Liver (tissue), 7 donors: ENCODE measurements at regions not wholly inside any gene's neighbourhood (a gene's known extent, or its start where the extent isn't known, plus 50 kb on each side); places are given as distances from the start of the nearest gene placed in this dataset.

Experiments used
- DNase-seq: peaks from one replicate; pipeline ENCODE4 v3.0.0-alpha.2; 2017; ENCODE audit warnings: low spot score
- H3K27ac ChIP-seq, 2 donors: one replicate each; pipeline ENCODE4 v1.7.0; 2013; ENCODE audit warnings: inconsistent platforms in 2 of 2, low read length in 2 of 2, control low read depth in 1 of 2, low read depth in 1 of 2, mild to moderate bottlenecking in 1 of 2
- H3K27me3 ChIP-seq, 4 donors: one replicate each; pipeline versions ENCODE4 v1.6.1 to v1.7.0; 2013; ENCODE audit warnings: low read length in 3 of 4, inconsistent platforms in 1 of 4, mild to moderate bottlenecking in 1 of 4, moderate library complexity in 1 of 4; ENCODE audit not compliant: control insufficient read depth in 4 of 4, insufficient read depth in 4 of 4
- H3K36me3 ChIP-seq, 4 donors: one replicate each; pipeline versions ENCODE4 v1.6.1 to v1.7.0; 2013; ENCODE audit warnings: low read length in 3 of 4, mild to moderate bottlenecking in 3 of 4, low read depth in 1 of 4, moderate library complexity in 1 of 4; ENCODE audit not compliant: control insufficient read depth in 4 of 4, insufficient read depth in 3 of 4
- H3K4me1 ChIP-seq, 4 donors: one replicate each; pipeline versions ENCODE4 v1.6.1 to v1.7.0; 2013; ENCODE audit warnings: low read length in 3 of 4, mild to moderate bottlenecking in 3 of 4, moderate library complexity in 1 of 4; ENCODE audit not compliant: control insufficient read depth in 4 of 4, insufficient read depth in 4 of 4
- H3K4me3 ChIP-seq, 3 donors: one replicate each; pipeline versions ENCODE4 v1.6.1 to v1.7.0; 2013; ENCODE audit warnings: low read length in 3 of 3, control low read depth in 1 of 3, low read depth in 1 of 3, mild to moderate bottlenecking in 1 of 3
- H3K9ac ChIP-seq, 2 donors: one replicate each; pipeline ENCODE4 v1.7.0; 2013; ENCODE audit warnings: low read length in 2 of 2, mild to moderate bottlenecking in 2 of 2, moderate library complexity in 2 of 2, control low read depth in 1 of 2, low read depth in 1 of 2
- H3K9me3 ChIP-seq, 4 donors: one replicate each; pipeline versions ENCODE4 v1.6.1 to v1.7.0; 2013; ENCODE audit warnings: low read length in 3 of 4; ENCODE audit not compliant: control insufficient read depth in 4 of 4
- ATF3 ChIP-seq: IDR thresholded peaks from 2 replicates; pipeline ENCODE4 v1.6.1; 2016; ENCODE audit warnings: antibody characterized with exemption
- EGR1 ChIP-seq, 2 donors: IDR thresholded peaks; 2 replicates each; pipeline ENCODE4 v1.6.1; 2016 to 2018; ENCODE audit warnings: antibody characterized with exemption in 2 of 2, low read depth in 2 of 2
- FOXA1 ChIP-seq: IDR thresholded peaks from 2 replicates; pipeline ENCODE4 v1.6.1; 2016; ENCODE audit warnings: antibody characterized with exemption
- FOXA2 ChIP-seq: IDR thresholded peaks from 2 replicates; pipeline ENCODE4 v1.6.1; 2016; ENCODE audit warnings: antibody characterized with exemption
- GABPA ChIP-seq, 2 donors: IDR thresholded peaks in 1 of 2; conservative IDR thresholded peaks in 1 of 2; 2 replicates each; pipeline ENCODE4 v1.6.1; 2016; ENCODE audit warnings: antibody characterized with exemption in 2 of 2, mild to moderate bottlenecking in 1 of 2, moderate library complexity in 1 of 2
- HNF4A ChIP-seq, 2 donors: conservative IDR thresholded peaks; 2 replicates each; pipeline ENCODE4 v1.6.1; 2016; ENCODE audit warnings: antibody characterized with exemption in 2 of 2, mild to moderate bottlenecking in 2 of 2
- HNF4G ChIP-seq: IDR thresholded peaks from 2 replicates; pipeline ENCODE4 v1.6.1; 2016; ENCODE audit warnings: antibody characterized with exemption
- JUND ChIP-seq, 2 donors: IDR thresholded peaks; 2 replicates each; pipeline ENCODE4 v1.6.1; 2016; ENCODE audit warnings: antibody characterized with exemption in 2 of 2
- MAX ChIP-seq: IDR thresholded peaks from 2 replicates; pipeline ENCODE4 v1.6.1; 2016; ENCODE audit warnings: antibody characterized with exemption
- NR2F2 ChIP-seq: IDR thresholded peaks from 2 replicates; pipeline ENCODE4 v1.6.1; 2016; ENCODE audit warnings: antibody characterized with exemption
- RAD21 ChIP-seq, 2 donors: IDR thresholded peaks; 2 replicates each; pipeline ENCODE4 v1.6.1; 2016; ENCODE audit warnings: antibody characterized with exemption in 2 of 2, mild to moderate bottlenecking in 2 of 2
- REST ChIP-seq: IDR thresholded peaks from 2 replicates; pipeline ENCODE4 v1.6.1; 2016; ENCODE audit warnings: antibody characterized with exemption, mild to moderate bottlenecking
- RXRA ChIP-seq, 2 donors: IDR thresholded peaks; 2 replicates each; pipeline ENCODE4 v1.6.1; 2017 to 2018; ENCODE audit warnings: antibody characterized with exemption in 2 of 2, mild to moderate bottlenecking in 1 of 2
- SP1 ChIP-seq: IDR thresholded peaks from 2 replicates; pipeline ENCODE4 v1.6.1; 2018; ENCODE audit warnings: antibody characterized with exemption, mild to moderate bottlenecking
- TAF1 ChIP-seq: conservative IDR thresholded peaks from 2 replicates; pipeline ENCODE4 v1.6.1; 2016; ENCODE audit warnings: antibody characterized with exemption, mild to moderate bottlenecking
- YY1 ChIP-seq: IDR thresholded peaks from 2 replicates; pipeline ENCODE4 v1.6.1; 2016; ENCODE audit warnings: antibody characterized with exemption, mild to moderate bottlenecking
- ZBTB33 ChIP-seq: IDR thresholded peaks from 2 replicates; pipeline ENCODE4 v1.6.1; 2016; ENCODE audit warnings: antibody characterized with exemption
- WGBS: extraction: QIAGEN DNeasy Blood & Tissue Kit; methylation state at CpG from one replicate; pipeline ENCODE4 v1.1.7; 2013; 5-methylcytosine and 5-hydroxymethylcytosine counted together
- donor health status: healthy.
- donor health status: healthy.
- donor health status: healthy.
- donor health status: healthy.

- 88% methylated on average over 10 of the region's 10 CpGs for WGBS
- Histone ChIP-seq H3K27me3 (no peaks in the 10 kb centered on the region), H3K9ac (no peak overlapping the region), H3K4me3 (no peak overlapping the region), H3K9me3 (peaks cover 3 to 6% (median 4%) of the 10 kb centered on the region in 4 donors), H3K27ac (no peak overlapping the region), H3K4me1 (no peaks in the 10 kb centered on the region), H3K36me3 (no peaks in the 10 kb centered on the region)
- no peak for TF ChIP-seq RAD21 (IDR thresholded peaks at IDR 0.05)
- no peak for TF ChIP-seq FOXA1
- no peak for TF ChIP-seq ZBTB33
- no peak for TF ChIP-seq GABPA (IDR thresholded peaks at IDR 0.05 in 1 of 2, conservative IDR thresholded peaks at IDR 0.05 in 1 of 2)
- TF ChIP-seq YY1 = no peak
- no peak for TF ChIP-seq HNF4G
- no peak for TF ChIP-seq NR2F2
- TF ChIP-seq TAF1 = no peak
- no peak for TF ChIP-seq ATF3
- no peak for TF ChIP-seq SP1
- no peak for TF ChIP-seq MAX
- TF ChIP-seq EGR1 (IDR thresholded peaks at IDR 0.05; ENCODE audit: low read depth in 2 of 2) = no peak
- no peak for TF ChIP-seq JUND (IDR thresholded peaks at IDR 0.05)
- TF ChIP-seq FOXA2 = no peak
- TF ChIP-seq RXRA (IDR thresholded peaks at IDR 0.05) = no peak
- no peak for TF ChIP-seq HNF4A (conservative IDR thresholded peaks at IDR 0.05)
- DNase-seq = no peak
Measured at GRCh38 chr22:27660306-27660705, 141.2 kb downstream of the MN1 start.

- Histone ChIP-seq H3K27ac (no peak overlapping the region), H3K4me3 (no peak overlapping the region), H3K9me3 (peaks cover 0 to 4% (median 4%) of the 10 kb centered on the region in 4 donors), H3K9ac (no peak overlapping the region), H3K27me3 (no peaks in the 10 kb centered on the region), H3K36me3 (no peaks in the 10 kb centered on the region), H3K4me1 (no peaks in the 10 kb centered on the region)
- DNase-seq = peak; percentile 83
- WGBS = 39% methylated on average over 13 of the region's 13 CpGs
- TF ChIP-seq SP1 (peak; percentile 18), REST (no peak), NR2F2 (peak; percentile 86), RAD21 (IDR thresholded peaks at IDR 0.05) (no peak)
Measured at GRCh38 chr22:27662359-27663301, 138.9 kb downstream of the MN1 start.
